Activated naive CD8-positive, alpha-beta T cell treated with anti-CD3 and anti-CD28 coated beads, Interleukin-2, amount 50 U/mL, for 24 hours (primary cell): ENCODE measurements at regions not wholly inside any gene's neighbourhood (a gene's known extent, or its start where the extent isn't known, plus 50 kb on each side); places are given as distances from the start of the nearest gene placed in this dataset.

Source experiments
- ATAC-seq: fragments of 150-1000 bp; cut with Tn5 transposase; one replicate; pipeline ENCODE4 v1.10.0; 2021
- DNase-seq: peaks from one replicate; pipeline ENCODE4 v3.0.0; 2021
- H3K27ac Mint-ChIP-seq: one replicate; pipeline ENCODE4 v1.8.0; 2021; ENCODE audit warnings: mild to moderate bottlenecking, mixed read lengths
- H3K27me3 Mint-ChIP-seq: one replicate; pipeline ENCODE4 v1.8.0; 2021; ENCODE audit warnings: mixed read lengths
- H3K36me3 Mint-ChIP-seq: one replicate; pipeline ENCODE4 v1.8.0; 2021; ENCODE audit warnings: low read depth, mixed read lengths
- H3K4me1 Mint-ChIP-seq: one replicate; pipeline ENCODE4 v1.8.0; 2021; ENCODE audit warnings: mixed read lengths
- H3K4me3 Mint-ChIP-seq: one replicate; pipeline ENCODE4 v1.8.0; 2021; ENCODE audit warnings: mild to moderate bottlenecking, moderate library complexity, mixed read lengths
- H3K9me3 Mint-ChIP-seq: one replicate; pipeline ENCODE4 v1.8.0; 2021; ENCODE audit warnings: mixed read lengths

- Mint-ChIP-seq H3K4me1 (no peaks in the 10 kb centered on the region), H3K4me3 (no peak overlapping the region)
- no peak for ATAC-seq
These were observed 457.9 kb downstream of the GRIA2 start for GRCh38 chr4:157678478-157678877.

DNA sequence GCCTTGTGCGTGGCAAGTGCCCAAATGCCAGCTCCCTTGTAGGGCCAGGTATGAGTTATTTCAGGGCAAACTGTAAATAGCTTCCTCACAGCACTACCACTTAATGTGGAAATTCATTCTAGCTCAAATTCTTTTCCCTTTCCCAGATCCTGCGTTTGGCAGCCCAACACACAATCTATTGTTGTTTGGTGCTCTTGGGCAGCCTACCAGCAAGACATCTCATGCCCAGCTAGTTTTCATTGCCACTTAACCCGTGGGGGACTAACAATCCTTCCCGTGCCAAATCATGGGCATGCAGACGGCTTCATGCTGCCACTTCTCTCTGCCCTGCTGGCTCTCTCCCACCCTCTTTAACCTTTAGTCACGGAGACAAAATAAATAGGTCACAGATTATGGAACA, 454.2 kb downstream of the GRIA2 start:
- H3K9me3 Mint-ChIP-seq, result peaks cover 9% of the 10 kb centered on the region
- H3K4me1 Mint-ChIP-seq, result no peaks in the 10 kb centered on the region
- no peaks in the 10 kb centered on the region for H3K27me3 Mint-ChIP-seq
- ATAC-seq (no peak), DNase-seq (no peak)
- H3K4me3 Mint-ChIP-seq, result no peak overlapping the region
- H3K27ac Mint-ChIP-seq, result no peak overlapping the region
- H3K36me3 Mint-ChIP-seq, result no peaks in the 10 kb centered on the region

More at GRCh38 chr4:157678478-157678877, 457.9 kb downstream of the GRIA2 start:
- Mint-ChIP-seq H3K27me3 (no peaks in the 10 kb centered on the region), H3K27ac (no peak overlapping the region), H3K36me3 (no peaks in the 10 kb centered on the region), H3K9me3 (peaks cover 15% of the 10 kb centered on the region)
- no peak for DNase-seq

- ATAC-seq, result no peak
- DNase-seq, result no peak
- Mint-ChIP-seq H3K9me3 (peaks cover 8% of the 10 kb centered on the region), H3K27ac (no peak overlapping the region), H3K27me3 (no peaks in the 10 kb centered on the region), H3K4me1 (no peaks in the 10 kb centered on the region), H3K4me3 (no peak overlapping the region), H3K36me3 (no peaks in the 10 kb centered on the region)
These were observed 447.3 kb downstream of the GRIA2 start for GRCh38 chr4:157667836-157668235.

GRCh38 chr4:157664726-157665125, 444.2 kb downstream of the GRIA2 start:
- ATAC-seq (no peak), DNase-seq (no peak)
- Mint-ChIP-seq H3K9me3 (peaks cover 8% of the 10 kb centered on the region), H3K36me3 (no peaks in the 10 kb centered on the region), H3K4me3 (no peak overlapping the region), H3K27me3 (no peaks in the 10 kb centered on the region), H3K27ac (no peak overlapping the region), H3K4me1 (no peaks in the 10 kb centered on the region)

DNA sequence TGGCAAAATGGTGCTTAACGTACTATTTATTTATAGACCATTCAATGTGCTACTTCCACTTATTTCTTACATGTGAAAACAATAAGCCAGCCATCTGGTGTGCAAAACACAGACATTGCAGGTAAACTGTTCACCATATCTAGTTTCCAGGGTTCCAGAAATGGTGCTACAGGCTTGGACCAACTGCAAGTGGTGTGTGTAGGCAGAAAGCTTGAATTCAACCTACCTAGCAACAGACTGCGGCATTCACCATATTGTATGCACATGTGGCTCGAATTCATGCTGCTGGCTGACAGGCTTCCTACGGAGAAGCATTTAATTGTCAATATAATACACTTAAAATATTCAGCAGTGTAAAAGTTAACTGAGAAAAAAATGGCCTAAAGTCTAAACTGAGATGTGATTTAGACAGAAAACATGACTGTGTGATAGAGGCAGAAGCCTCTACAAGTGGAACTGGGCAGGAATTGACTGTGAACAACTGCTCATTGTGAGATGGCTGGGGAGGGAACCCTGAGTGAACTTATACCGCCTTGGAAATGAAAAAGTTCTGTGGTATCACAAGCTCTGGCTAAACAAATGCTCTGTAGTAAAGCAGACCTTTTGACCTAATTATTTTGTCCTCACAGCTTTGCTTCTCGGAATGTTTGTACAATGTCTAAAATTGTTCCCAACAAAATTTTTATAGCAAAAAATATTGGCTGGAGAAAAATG, 434.7 kb downstream of the GRIA2 start:
- Mint-ChIP-seq H3K9me3 (peaks cover 3% of the 10 kb centered on the region), H3K27me3 (no peaks in the 10 kb centered on the region), H3K4me3 (no peak overlapping the region), H3K36me3 (no peaks in the 10 kb centered on the region), H3K27ac (no peak overlapping the region), H3K4me1 (no peaks in the 10 kb centered on the region)
- no peak for ATAC-seq
- no peak for DNase-seq

DNA sequence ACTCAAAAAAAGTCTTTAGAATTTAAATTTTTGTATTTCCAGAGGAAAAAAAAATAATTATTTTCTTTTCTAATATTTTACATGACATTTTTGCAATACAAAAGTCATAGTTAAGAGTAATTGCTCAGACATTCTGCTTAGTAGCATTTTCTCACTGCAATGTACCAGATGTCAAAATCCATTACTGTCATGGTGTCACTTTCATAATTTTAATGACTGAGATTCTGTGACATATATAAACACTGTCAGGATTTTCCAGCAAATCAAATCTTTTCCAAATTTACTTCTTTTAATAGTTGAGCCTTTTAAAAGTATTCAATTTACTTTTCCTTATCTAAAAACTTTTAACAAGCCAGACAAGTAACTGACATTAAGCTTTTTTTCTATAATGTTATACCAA, 422.7 kb downstream of the GRIA2 start:
- ATAC-seq (no peak), DNase-seq (no peak)
- no peaks in the 10 kb centered on the region for H3K36me3 Mint-ChIP-seq
- H3K9me3 Mint-ChIP-seq, result peaks cover 11% of the 10 kb centered on the region
- H3K27me3 Mint-ChIP-seq, result no peaks in the 10 kb centered on the region
- H3K4me1 Mint-ChIP-seq, result no peaks in the 10 kb centered on the region
- H3K27ac Mint-ChIP-seq, result no peak overlapping the region
- H3K4me3 Mint-ChIP-seq, result no peak overlapping the region

DNA sequence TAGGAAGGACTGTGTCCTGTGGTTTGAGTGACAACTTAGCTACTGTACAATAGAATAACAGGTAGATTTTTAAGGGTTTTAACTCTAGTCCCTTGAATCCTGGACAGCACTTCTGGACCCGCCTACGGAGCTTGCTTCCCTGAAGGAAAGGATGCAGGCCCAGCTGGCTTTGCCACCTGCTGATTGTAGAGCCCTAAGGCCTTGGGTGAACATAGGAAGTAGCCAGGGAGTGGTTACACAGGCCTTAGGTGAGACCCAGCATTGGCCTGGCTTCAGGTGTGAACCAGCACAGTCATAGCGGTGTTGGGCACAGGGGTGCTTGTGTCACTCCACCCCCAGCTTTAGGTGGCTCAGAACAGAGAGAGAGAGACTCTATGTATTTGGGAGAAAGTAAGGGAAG, 413.5 kb downstream of the GRIA2 start:
- Mint-ChIP-seq H3K4me3 (no peak overlapping the region), H3K27ac (no peak overlapping the region), H3K27me3 (no peaks in the 10 kb centered on the region), H3K4me1 (no peaks in the 10 kb centered on the region), H3K9me3 (peaks cover 6% of the 10 kb centered on the region), H3K36me3 (no peaks in the 10 kb centered on the region)
- ATAC-seq (no peak), DNase-seq (no peak)

- ATAC-seq, result no peak
- H3K36me3 Mint-ChIP-seq, result no peaks in the 10 kb centered on the region
- H3K4me1 Mint-ChIP-seq, result no peaks in the 10 kb centered on the region
- no peak for DNase-seq
- H3K4me3 Mint-ChIP-seq, result no peak overlapping the region
- H3K27me3 Mint-ChIP-seq, result no peaks in the 10 kb centered on the region
- no peaks in the 10 kb centered on the region for H3K9me3 Mint-ChIP-seq
- H3K27ac Mint-ChIP-seq, result no peak overlapping the region
These were observed 396.4 kb downstream of the GRIA2 start for GRCh38 chr4:157616741-157617472.

DNA sequence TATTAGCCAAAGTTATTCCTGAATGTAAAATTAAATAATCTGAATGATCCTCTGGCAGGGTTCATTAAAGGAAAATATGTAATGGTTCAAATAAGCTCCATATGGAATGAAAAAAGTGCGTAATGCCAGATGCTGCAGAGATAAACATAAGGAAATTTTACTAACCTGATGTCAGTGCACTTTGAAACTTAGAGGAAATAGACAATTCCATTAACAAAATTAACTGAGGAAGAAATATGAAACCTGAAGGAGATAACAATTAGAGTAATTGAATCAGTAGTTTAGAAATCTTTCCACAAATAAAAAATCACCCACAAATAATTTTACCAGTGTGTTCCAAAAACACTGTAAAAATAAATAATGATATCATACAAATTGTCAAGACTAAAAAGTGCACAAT, 387.5 kb downstream of the GRIA2 start:
- ATAC-seq (no peak), DNase-seq (no peak)
- Mint-ChIP-seq H3K36me3 (no peaks in the 10 kb centered on the region), H3K9me3 (peaks cover 14% of the 10 kb centered on the region), H3K27me3 (no peaks in the 10 kb centered on the region), H3K4me1 (no peaks in the 10 kb centered on the region), H3K27ac (no peak overlapping the region), H3K4me3 (no peak overlapping the region)

- Mint-ChIP-seq H3K27ac (no peak overlapping the region), H3K4me1 (no peaks in the 10 kb centered on the region), H3K9me3 (peaks cover 4% of the 10 kb centered on the region), H3K36me3 (no peaks in the 10 kb centered on the region), H3K27me3 (no peaks in the 10 kb centered on the region), H3K4me3 (no peak overlapping the region)
- no peak for ATAC-seq
- no peak for DNase-seq
These were observed 380.1 kb downstream of the GRIA2 start for GRCh38 chr4:157600583-157600982.

- no peak for DNase-seq
- no peak for ATAC-seq
- no peaks in the 10 kb centered on the region for H3K27me3 Mint-ChIP-seq
- H3K9me3 Mint-ChIP-seq, result peaks cover under 1% of the 10 kb centered on the region
- no peak overlapping the region for H3K27ac Mint-ChIP-seq
- H3K4me3 Mint-ChIP-seq, result no peak overlapping the region
- no peaks in the 10 kb centered on the region for H3K4me1 Mint-ChIP-seq
- H3K36me3 Mint-ChIP-seq, result no peaks in the 10 kb centered on the region
These were observed 370.7 kb downstream of the GRIA2 start for GRCh38 chr4:157591245-157591644.

GRCh38 chr4:157590679-157591078, 370.2 kb downstream of the GRIA2 start:
- Mint-ChIP-seq H3K4me3 (no peak overlapping the region), H3K27me3 (no peaks in the 10 kb centered on the region), H3K9me3 (no peaks in the 10 kb centered on the region), H3K4me1 (no peaks in the 10 kb centered on the region), H3K36me3 (no peaks in the 10 kb centered on the region), H3K27ac (no peak overlapping the region)
- ATAC-seq (no peak), DNase-seq (no peak)

- ATAC-seq, result no peak
- Mint-ChIP-seq H3K27ac (no peak overlapping the region), H3K9me3 (no peaks in the 10 kb centered on the region), H3K4me1 (no peaks in the 10 kb centered on the region), H3K36me3 (no peaks in the 10 kb centered on the region), H3K27me3 (no peaks in the 10 kb centered on the region), H3K4me3 (no peak overlapping the region)
- DNase-seq, result no peak
These were observed 367.3 kb downstream of the GRIA2 start for GRCh38 chr4:157587681-157588423.

DNA sequence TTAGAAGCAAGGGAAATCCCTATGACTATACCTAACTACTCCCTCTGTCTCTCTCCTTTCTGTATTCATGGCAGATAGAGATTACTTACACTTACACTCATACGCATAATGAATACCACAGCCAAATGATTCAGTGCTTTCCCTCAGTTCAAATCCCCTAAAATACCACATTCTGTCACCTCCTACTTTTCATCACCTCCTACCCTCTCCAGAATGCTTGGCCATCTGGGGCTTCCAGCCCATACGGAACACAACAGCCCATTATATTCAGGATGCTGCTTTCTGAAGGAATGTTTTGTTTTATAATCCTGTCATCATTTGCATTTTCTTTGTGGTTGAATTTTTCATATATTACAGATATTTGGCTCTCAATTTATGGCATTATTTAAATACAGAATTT, 361.6 kb downstream of the GRIA2 start:
- Mint-ChIP-seq H3K27me3 (no peaks in the 10 kb centered on the region), H3K9me3 (peaks cover 4% of the 10 kb centered on the region), H3K36me3 (no peaks in the 10 kb centered on the region), H3K4me3 (no peak overlapping the region), H3K4me1 (no peaks in the 10 kb centered on the region), H3K27ac (no peak overlapping the region)
- DNase-seq, result no peak
- no peak for ATAC-seq

GRCh38 chr4:157576671-157577217, 356.2 kb downstream of the GRIA2 start:
- no peaks in the 10 kb centered on the region for H3K4me1 Mint-ChIP-seq
- no peaks in the 10 kb centered on the region for H3K9me3 Mint-ChIP-seq
- no peak overlapping the region for H3K27ac Mint-ChIP-seq
- no peaks in the 10 kb centered on the region for H3K36me3 Mint-ChIP-seq
- H3K4me3 Mint-ChIP-seq, result no peak overlapping the region
- H3K27me3 Mint-ChIP-seq, result no peaks in the 10 kb centered on the region
- ATAC-seq (no peak), DNase-seq (no peak)
